Ishikawa (cell line): ENCODE measurements at regions not wholly inside any gene's neighbourhood (a gene's known extent, or its start where the extent isn't known, plus 50 kb on each side); places are given as distances from the start of the nearest gene placed in this dataset.

Source experiments
- EP300 ChIP-seq: IDR thresholded peaks from 2 replicates; pipeline ENCODE4 v1.6.1; 2012; ENCODE audit warnings: borderline replicate concordance
- TF ChIP-seq, protein P1 (sequence below): IDR thresholded peaks from 2 replicates; pipeline ENCODE4 v1.6.1; 2012; ENCODE audit warnings: low read depth, mild to moderate bottlenecking

DNA sequence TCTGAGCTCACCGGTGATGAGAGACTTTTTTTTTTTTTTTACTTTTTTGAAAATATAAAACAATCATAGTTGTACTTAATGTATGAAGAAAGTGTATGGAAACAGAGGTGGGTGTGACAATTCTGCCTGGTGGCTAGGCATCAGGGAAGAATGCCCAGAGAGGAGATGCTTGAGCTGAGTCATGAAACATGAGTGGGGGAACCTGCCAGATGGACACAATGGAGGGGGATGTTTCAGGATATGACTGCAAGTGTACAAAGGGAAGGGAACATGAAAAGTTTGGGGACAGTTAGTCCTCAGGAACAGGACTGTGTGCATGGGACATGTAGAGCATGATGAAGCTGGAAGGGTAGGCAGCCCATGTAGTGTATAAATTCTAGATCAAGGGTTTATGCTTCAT lies 274.2 kb upstream of the E2F7 start:
- TF ChIP-seq, protein P1, sequence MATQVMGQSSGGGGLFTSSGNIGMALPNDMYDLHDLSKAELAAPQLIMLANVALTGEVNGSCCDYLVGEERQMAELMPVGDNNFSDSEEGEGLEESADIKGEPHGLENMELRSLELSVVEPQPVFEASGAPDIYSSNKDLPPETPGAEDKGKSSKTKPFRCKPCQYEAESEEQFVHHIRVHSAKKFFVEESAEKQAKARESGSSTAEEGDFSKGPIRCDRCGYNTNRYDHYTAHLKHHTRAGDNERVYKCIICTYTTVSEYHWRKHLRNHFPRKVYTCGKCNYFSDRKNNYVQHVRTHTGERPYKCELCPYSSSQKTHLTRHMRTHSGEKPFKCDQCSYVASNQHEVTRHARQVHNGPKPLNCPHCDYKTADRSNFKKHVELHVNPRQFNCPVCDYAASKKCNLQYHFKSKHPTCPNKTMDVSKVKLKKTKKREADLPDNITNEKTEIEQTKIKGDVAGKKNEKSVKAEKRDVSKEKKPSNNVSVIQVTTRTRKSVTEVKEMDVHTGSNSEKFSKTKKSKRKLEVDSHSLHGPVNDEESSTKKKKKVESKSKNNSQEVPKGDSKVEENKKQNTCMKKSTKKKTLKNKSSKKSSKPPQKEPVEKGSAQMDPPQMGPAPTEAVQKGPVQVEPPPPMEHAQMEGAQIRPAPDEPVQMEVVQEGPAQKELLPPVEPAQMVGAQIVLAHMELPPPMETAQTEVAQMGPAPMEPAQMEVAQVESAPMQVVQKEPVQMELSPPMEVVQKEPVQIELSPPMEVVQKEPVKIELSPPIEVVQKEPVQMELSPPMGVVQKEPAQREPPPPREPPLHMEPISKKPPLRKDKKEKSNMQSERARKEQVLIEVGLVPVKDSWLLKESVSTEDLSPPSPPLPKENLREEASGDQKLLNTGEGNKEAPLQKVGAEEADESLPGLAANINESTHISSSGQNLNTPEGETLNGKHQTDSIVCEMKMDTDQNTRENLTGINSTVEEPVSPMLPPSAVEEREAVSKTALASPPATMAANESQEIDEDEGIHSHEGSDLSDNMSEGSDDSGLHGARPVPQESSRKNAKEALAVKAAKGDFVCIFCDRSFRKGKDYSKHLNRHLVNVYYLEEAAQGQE = no peak
- no peak for TF ChIP-seq EP300
